Smooth muscle cell (in vitro differentiated cells): ENCODE measurements at regions not wholly inside any gene's neighbourhood (a gene's known extent, or its start where the extent isn't known, plus 50 kb on each side); places are given as distances from the start of the nearest gene placed in this dataset.
"Not testable (repeated sequence)": the region's sequence is repeated elsewhere in the genome, so short reads cannot be mapped to it uniquely, and the experiment has no call there.

Experiments used
- DNase-seq: peaks from one replicate; lab custom pipeline; 2025; ENCODE audit not compliant: unreplicated experiment; lab: John Stamatoyannopoulos, UW
- H2AFZ ChIP-seq: fragments of 200-600 bp; sonication (generic); 2 replicates; pipeline ENCODE4 v1.6.0; 2016; ENCODE audit warnings: antibody characterized with exemption, low read depth, mild to moderate bottlenecking
- H3F3A ChIP-seq: fragments of 200-600 bp; sonication (generic); 2 replicates; pipeline ENCODE4 v1.6.0; 2017; ENCODE audit warnings: antibody characterized with exemption, low read depth
- H3K27ac ChIP-seq: fragments of 200-600 bp; sonication (generic); 2 replicates; pipeline ENCODE4 v1.5.1; 2016; ENCODE audit warnings: low read depth, mild to moderate bottlenecking
- H3K27me3 ChIP-seq: fragments of 200-600 bp; sonication (generic); 2 replicates; pipeline ENCODE4 v1.6.1; 2016; ENCODE audit warnings: low read depth, mild to moderate bottlenecking
- H3K36me3 ChIP-seq: fragments of 200-600 bp; sonication (generic); 2 replicates; pipeline ENCODE4 v1.5.1; 2016; ENCODE audit warnings: low read depth
- H3K4me1 ChIP-seq: fragments of 200-600 bp; sonication (generic); 2 replicates; pipeline ENCODE4 v1.5.1; 2016; ENCODE audit warnings: low read depth
- H3K4me2 ChIP-seq: fragments of 200-600 bp; sonication (generic); 2 replicates; pipeline ENCODE4 v1.6.0; 2016; ENCODE audit warnings: mild to moderate bottlenecking
- H3K4me3 ChIP-seq: fragments of 200-600 bp; sonication (generic); 2 replicates; pipeline ENCODE4 v1.5.1; 2016; ENCODE audit warnings: mild to moderate bottlenecking
- H3K79me2 ChIP-seq: fragments of 200-600 bp; sonication (generic); 2 replicates; pipeline ENCODE4 v1.6.0; 2016; ENCODE audit warnings: low read depth, mild to moderate bottlenecking
- H3K9ac ChIP-seq: fragments of 200-600 bp; sonication (generic); 2 replicates; pipeline ENCODE4 v1.6.0; 2016; ENCODE audit warnings: low read depth
- H3K9me3 ChIP-seq: fragments of 200-600 bp; sonication (generic); replicated peaks from 2 replicates; pipeline ENCODE4 v1.5.1; 2016; ENCODE audit warnings: low read depth
- H4K20me1 ChIP-seq: fragments of 200-600 bp; sonication (generic); 2 replicates; pipeline ENCODE4 v1.6.0; 2016; ENCODE audit warnings: low read depth
- CTCF ChIP-seq: fragments of 200-600 bp; sonication (generic); IDR thresholded peaks from 2 replicates; pipeline ENCODE4 v1.5.1; 2017; ENCODE audit warnings: borderline replicate concordance, mild to moderate bottlenecking, antibody characterized with exemption; ENCODE audit not compliant: insufficient read depth, poor library complexity, severe bottlenecking
- WGBS: methylation state at CpG from one replicate; pipeline ENCODE4 v1.1.7; 2016; ENCODE audit warnings: low lambda C conversion rate; 5-methylcytosine and 5-hydroxymethylcytosine counted together

GRCh38 chr13:44690376-44690775 is 114.2 kb upstream of the TSC22D1 start:
- WGBS = 95% methylated on average over 5 of the region's 5 CpGs
- Histone ChIP-seq H3K27ac (no peak overlapping the region), H3K27me3 (no peaks in the 10 kb centered on the region), H3K4me1 (no peaks in the 10 kb centered on the region), H3K9me3 (no peaks in the 10 kb centered on the region), H3K36me3 (no peaks in the 10 kb centered on the region), H3K4me3 (no peak overlapping the region), H2AFZ (no peak overlapping the region), H3K9ac (no peak overlapping the region), H3K79me2 (no peaks in the 10 kb centered on the region), H3K4me2 (no peak overlapping the region), H4K20me1 (no peaks in the 10 kb centered on the region), H3F3A (no peaks in the 10 kb centered on the region)
- no peak for DNase-seq
- TF ChIP-seq CTCF = no peak

- no peaks in the 10 kb centered on the region for H3K27me3 ChIP-seq
- no peaks in the 10 kb centered on the region for H3K79me2 ChIP-seq
- no peaks in the 10 kb centered on the region for H3K36me3 ChIP-seq
- no peaks in the 10 kb centered on the region for H4K20me1 ChIP-seq
- no peak for DNase-seq
- H2AFZ ChIP-seq = no peak overlapping the region
- no peak overlapping the region for H3K9ac ChIP-seq
- no peak overlapping the region for H3K4me2 ChIP-seq
- H3K4me3 ChIP-seq = no peak overlapping the region
- no peak for TF ChIP-seq CTCF
- H3K27ac ChIP-seq = no peak overlapping the region
- no peaks in the 10 kb centered on the region for H3K9me3 ChIP-seq
- H3K4me1 ChIP-seq = no peaks in the 10 kb centered on the region
- H3F3A ChIP-seq = no peaks in the 10 kb centered on the region
These were observed 112.5 kb upstream of the TSC22D1 start for GRCh38 chr13:44688652-44689051.

- no peaks in the 10 kb centered on the region for H3F3A ChIP-seq
- no peaks in the 10 kb centered on the region for H3K79me2 ChIP-seq
- no peak overlapping the region for H3K9ac ChIP-seq
- no peaks in the 10 kb centered on the region for H3K27me3 ChIP-seq
- DNase-seq = no peak
- H3K27ac ChIP-seq = no peak overlapping the region
- H2AFZ ChIP-seq = no peak overlapping the region
- H4K20me1 ChIP-seq = no peaks in the 10 kb centered on the region
- H3K4me3 ChIP-seq = no peak overlapping the region
- WGBS = 95% methylated on average over 4 of the region's 4 CpGs
- no peak overlapping the region for H3K4me2 ChIP-seq
- TF ChIP-seq CTCF = no peak
- no peaks in the 10 kb centered on the region for H3K9me3 ChIP-seq
- no peaks in the 10 kb centered on the region for H3K4me1 ChIP-seq
- no peaks in the 10 kb centered on the region for H3K36me3 ChIP-seq
These were observed 110.4 kb upstream of the TSC22D1 start for GRCh38 chr13:44686531-44686934.

GRCh38 chr13:44685641-44686040 is 109.5 kb upstream of the TSC22D1 start:
- H3K36me3 ChIP-seq = no peaks in the 10 kb centered on the region
- WGBS = 78% methylated on average over 3 of the region's 3 CpGs
- DNase-seq = no peak
- no peaks in the 10 kb centered on the region for H4K20me1 ChIP-seq
- no peak overlapping the region for H3K9ac ChIP-seq
- H3K79me2 ChIP-seq = no peaks in the 10 kb centered on the region
- no peak overlapping the region for H3K27ac ChIP-seq
- no peaks in the 10 kb centered on the region for H3K4me1 ChIP-seq
- no peak overlapping the region for H3K4me3 ChIP-seq
- H3K9me3 ChIP-seq = no peaks in the 10 kb centered on the region
- H3K4me2 ChIP-seq = no peak overlapping the region
- H3F3A ChIP-seq = no peaks in the 10 kb centered on the region
- H2AFZ ChIP-seq = no peak overlapping the region
- TF ChIP-seq CTCF = no peak
- H3K27me3 ChIP-seq = no peaks in the 10 kb centered on the region

- WGBS = 98% methylated on average over 13 of the region's 35 CpGs
- H3K4me2 ChIP-seq, H2AFZ ChIP-seq, H3K4me3 ChIP-seq, H3K9ac ChIP-seq, H4K20me1 ChIP-seq, H3K4me1 ChIP-seq, H3K9me3 ChIP-seq, H3K27me3 ChIP-seq, DNase-seq, H3F3A ChIP-seq, H3K27ac ChIP-seq, H3K36me3 ChIP-seq, H3K79me2 ChIP-seq: not testable (repeated sequence)
These were observed 106.3 kb upstream of the TSC22D1 start for GRCh38 chr13:44682416-44682815.
